Superior temporal gyrus (tissue), 1 donor: ENCODE measurements at regions not wholly inside any gene's neighbourhood (a gene's known extent, or its start where the extent isn't known, plus 50 kb on each side); places are given as distances from the start of the nearest gene placed in this dataset.
A peak's percentile ranks its signal among the peaks of the same experiment; 100 is the strongest.

Experiments
- DNase-seq: peaks from one replicate; pipeline ENCODE4 v3.0.0-alpha.2; 2016; ENCODE audit errors: extremely low spot score

GRCh38 chr13:97111756-97112155 is 110.4 kb upstream of the MBNL2 start:
- DNase-seq, result no peak

GRCh38 chr13:97112446-97113152 is 109.5 kb upstream of the MBNL2 start:
- DNase-seq, result no peak

- peak; percentile 67 for DNase-seq
Measured at GRCh38 chr13:97113231-97114001, 108.7 kb upstream of the MBNL2 start.

GRCh38 chr13:97114651-97115050 is 107.5 kb upstream of the MBNL2 start:
- DNase-seq, result peak; percentile 40

- peak; percentile 62 for DNase-seq
Measured at GRCh38 chr13:97116754-97117153, 105.4 kb upstream of the MBNL2 start.

- DNase-seq, result no peak
Measured at GRCh38 chr13:97117388-97117910, 104.7 kb upstream of the MBNL2 start.

GRCh38 chr13:97119943-97120342 is 102.2 kb upstream of the MBNL2 start:
- peak; percentile 56 for DNase-seq

GRCh38 chr13:97120346-97120745 is 101.8 kb upstream of the MBNL2 start:
- DNase-seq, result peak; percentile 51

GRCh38 chr13:97120976-97121375 is 101.2 kb upstream of the MBNL2 start:
- DNase-seq, result no peak

- no peak for DNase-seq
Measured at GRCh38 chr13:97121894-97122293, 100.2 kb upstream of the MBNL2 start.

GRCh38 chr13:97122381-97122996 is 99.6 kb upstream of the MBNL2 start:
- no peak for DNase-seq

GRCh38 chr13:97124206-97124605 is 97.9 kb upstream of the MBNL2 start:
- no peak for DNase-seq

GRCh38 chr13:97124915-97125809 is 97.0 kb upstream of the MBNL2 start:
- peak; percentile 67 for DNase-seq

- no peak for DNase-seq
Measured at GRCh38 chr13:97125810-97126738, 96.1 kb upstream of the MBNL2 start.

GRCh38 chr13:97127842-97128241 is 94.3 kb upstream of the MBNL2 start:
- DNase-seq, result no peak

GRCh38 chr13:97130190-97130589 is 91.9 kb upstream of the MBNL2 start:
- DNase-seq, result no peak

- DNase-seq, result no peak
Measured at GRCh38 chr13:97131447-97131846, 90.7 kb upstream of the MBNL2 start.

GRCh38 chr13:97133554-97133953 is 88.6 kb upstream of the MBNL2 start:
- DNase-seq, result no peak

GRCh38 chr13:97133955-97134354 is 88.2 kb upstream of the MBNL2 start:
- no peak for DNase-seq

- DNase-seq, result no peak
Measured at GRCh38 chr13:97134364-97135095, 87.6 kb upstream of the MBNL2 start.
